Endothelial cell of umbilical vein (primary cell): ENCODE measurements at regions not wholly inside any gene's neighbourhood (a gene's known extent, or its start where the extent isn't known, plus 50 kb on each side); places are given as distances from the start of the nearest gene placed in this dataset.

Experiments
- BruUV-seq: library from RNA; stranded (reverse); fragments of 400-500 nt; replicated peaks from 2 replicates; lab custom pipeline; 2021; lab: Mats Ljungman, UMichigan
- CTCF ChIA-PET: fragments of 300-600, 350-600 bp; sonication (Branson Sonifier 250); formaldehyde crosslinking; loops from one replicate; lab custom pipeline; 2021; ENCODE audit warnings: antibody characterized with exemption, inconsistent platforms; lab: Charles Lee
- POLR2A ChIA-PET: fragments of 300-600, 350-600 bp; sonication (Branson Sonifier 250); formaldehyde crosslinking; loops from one replicate; lab custom pipeline; 2021; ENCODE audit warnings: antibody characterized with exemption, inconsistent platforms; lab: Charles Lee
- DNase-seq: peaks from one replicate; pipeline ENCODE4 v3.0.0-alpha.2; 2011; ENCODE audit warnings: low read depth, low spot score
- FAIRE-seq: peaks from 2 replicates; lab custom pipeline; 2011; peaks lifted over from hg19 to GRCh38; lab: Jason Lieb, UNC
- H2AFZ ChIP-seq: 2 replicates; pipeline ENCODE4 v1.6.0; 2012; ENCODE audit warnings: low read depth, low read length, control low read depth, inconsistent platforms
- H3K27ac ChIP-seq: 2 replicates; pipeline ENCODE4 v1.5.1; 2011; ENCODE audit warnings: low read depth, mild to moderate bottlenecking, control low read depth, low read length, moderate library complexity; ENCODE audit not compliant: insufficient read depth
- H3K27me3 ChIP-seq, 2 experiments: 2 replicates each; pipeline versions ENCODE4 v1.6.0 to v1.6.1; 2011; ENCODE audit warnings: low read length in 2 of 2, mixed read lengths in 1 of 2; ENCODE audit not compliant: control insufficient read depth in 2 of 2, insufficient read depth in 2 of 2
- H3K36me3 ChIP-seq, 2 experiments: 2 replicates in 1 of 2; 3 replicates in 1 of 2; pipeline ENCODE4 v1.5.1; 2011; ENCODE audit warnings: low read length in 2 of 2, mild to moderate bottlenecking in 1 of 2, moderate library complexity in 1 of 2; ENCODE audit not compliant: control insufficient read depth in 2 of 2, insufficient read depth in 2 of 2; ENCODE audit errors: extremely low read depth in 1 of 2
- H3K4me1 ChIP-seq: 3 replicates; pipeline ENCODE4 v1.5.1; 2011; ENCODE audit warnings: mild to moderate bottlenecking, low read length; ENCODE audit not compliant: control insufficient read depth, insufficient read depth; ENCODE audit errors: extremely low read depth
- H3K4me2 ChIP-seq: 2 replicates; pipeline ENCODE4 v1.6.1; 2011; ENCODE audit warnings: low read length, control low read depth, mixed read lengths; ENCODE audit not compliant: insufficient read depth
- H3K4me3 ChIP-seq, 3 experiments: fragments of 200-600 bp in 1 of 3; sonication (generic), shearing (Covaris generic) in 1 of 3; replicated peaks in 1 of 3; 2 replicates each; pipeline ENCODE4 v1.5.1; 2011 to 2016; ENCODE audit warnings: control low read depth in 3 of 3, low read length in 3 of 3, mild to moderate bottlenecking in 2 of 3, inconsistent platforms in 1 of 3, low read depth in 1 of 3, moderate library complexity in 1 of 3; ENCODE audit not compliant: insufficient read depth in 1 of 3
- H3K79me2 ChIP-seq: 2 replicates; pipeline ENCODE4 v1.6.0; 2012; ENCODE audit warnings: low read length, inconsistent platforms; ENCODE audit not compliant: control insufficient read depth, insufficient read depth
- H3K9ac ChIP-seq: replicated peaks from 2 replicates; pipeline ENCODE3; 2011; ENCODE audit warnings: low read length, control low read depth; ENCODE audit not compliant: insufficient read depth; ENCODE audit errors: extremely low read depth
- H3K9me1 ChIP-seq: replicated peaks from 3 replicates; pipeline ENCODE4 v1.6.0; 2011; ENCODE audit warnings: mild to moderate bottlenecking, low read length; ENCODE audit not compliant: control insufficient read depth, insufficient read depth; ENCODE audit errors: extremely low read depth
- H3K9me3 ChIP-seq: replicated peaks from 2 replicates; pipeline ENCODE4 v1.5.1; 2012; ENCODE audit warnings: low read length, inconsistent platforms; ENCODE audit not compliant: control insufficient read depth, insufficient read depth
- H4K20me1 ChIP-seq: replicated peaks from 2 replicates; pipeline ENCODE3; 2011; ENCODE audit warnings: mild to moderate bottlenecking, low read length; ENCODE audit not compliant: control insufficient read depth, insufficient read depth; ENCODE audit errors: extremely low read depth
- CTCF ChIP-seq, 2 donors: IDR thresholded peaks; 1 replicate in 1 of 2; 2 replicates in 1 of 2; pipeline ENCODE4 v1.5.1; 2011; ENCODE audit warnings: low read length in 2 of 2, mild to moderate bottlenecking in 2 of 2, moderate library complexity in 2 of 2, control low read depth in 1 of 2, inconsistent platforms in 1 of 2, low read depth in 1 of 2; ENCODE audit not compliant: insufficient read depth in 1 of 2; ENCODE audit errors: extremely low read depth in 1 of 2
- GATA2 ChIP-seq: IDR thresholded peaks from 2 replicates; pipeline ENCODE4 v1.7.0; 2011; ENCODE audit warnings: low read depth, mild to moderate bottlenecking, moderate library complexity, mixed read lengths, low read length; ENCODE audit not compliant: insufficient read length, insufficient read depth
- MAX ChIP-seq: IDR thresholded peaks from 2 replicates; pipeline ENCODE4 v1.6.1; 2011; ENCODE audit not compliant: insufficient read depth, insufficient read length
- dilution Hi-C: fragments of 300-500 bp; cut with MboI; formaldehyde crosslinking; loops from one replicate; pipeline ENCODE4 v1.15.0; 2019; ENCODE audit warnings: low sequenced_read_pairs; ENCODE audit not compliant: extremely low pct_ligation_motif_present
- intact Hi-C: fragments of 100-400 bp; cut with micrococcal nuclease; formaldehyde crosslinking; loops from one replicate; pipeline ENCODE4 v1.10.0; 2022

GRCh38 chr18:21191596-21192307 lies 50.3 kb upstream of the GREB1L start:
- no TSS peak for BruUV-seq
- DNase-seq, result peak; percentile 24
- Histone ChIP-seq H3K79me2 (no peaks in the 10 kb centered on the region), H3K4me3 (no peak overlapping the region), H3K27ac (no peak overlapping the region), H4K20me1 (no peaks in the 10 kb centered on the region), H2AFZ (no peak overlapping the region), H3K27me3 (peaks cover 1 to 2% of the 10 kb centered on the region in 2 experiments), H3K4me1 (no peaks in the 10 kb centered on the region), H3K9me1 (no peaks in the 10 kb centered on the region), H3K36me3 (no peaks in the 10 kb centered on the region), H3K9me3 (no peaks in the 10 kb centered on the region), H3K4me2 (no peak overlapping the region), H3K9ac (no peak overlapping the region)
- peak; percentile 93 for FAIRE-seq
- POLR2A ChIA-PET, result no interaction called here
- CTCF ChIA-PET, result interaction anchor here (0.5 to 7.1 kb wide), 20 partner anchors 8 to 420 kb away, joined by 3 to 147 read pairs (median 4); partner anchors contain the start of genes ESCO1 and SNRPD1
- intact Hi-C loops (no loop called here), dilution Hi-C loops (no loop called here)
- TF ChIP-seq GATA2 (no peak), MAX (no peak), CTCF (IDR thresholded peaks at IDR 0.05; ENCODE audit: extremely low read depth in 1 of 2, insufficient read depth in 1 of 2, low read depth in 1 of 2, low read length in 2 of 2) (peak; percentile 49 to 81)
